ENCODE measurements at regions not wholly inside any gene's neighbourhood (a gene's known extent, or its start where the extent isn't known, plus 50 kb on each side); places are given as distances from the start of the nearest gene placed in this dataset.

DNA sequence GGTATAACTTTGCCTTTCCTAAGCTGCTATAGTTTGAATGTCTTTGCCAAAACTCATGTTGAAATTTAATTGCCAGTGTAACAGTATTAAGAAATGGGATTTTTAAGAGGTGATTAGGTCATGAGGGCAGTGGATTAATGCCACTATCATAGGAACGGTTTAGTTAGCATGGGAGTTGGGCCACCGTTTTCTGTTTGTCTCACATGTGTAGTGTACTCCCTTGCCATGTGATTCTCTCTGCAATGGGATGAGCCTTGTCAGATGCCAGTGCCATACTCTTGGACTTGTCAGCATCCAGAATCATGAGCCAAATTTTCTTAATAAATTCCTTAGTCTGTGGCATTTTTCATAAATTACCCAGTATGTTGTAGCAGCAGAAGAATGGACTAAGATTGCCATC is 388.9 kb upstream of the RGPD4 start:
- H3K4me1 Mint-ChIP-seq (ENCODE audit: low read depth, unreplicated experiment): no peaks in the 10 kb centered on the region
- intact Hi-C loops (cut with micrococcal nuclease; ENCODE audit: unreplicated experiment): no loop called here
- no peaks in the 10 kb centered on the region for H3K36me3 Mint-ChIP-seq (ENCODE audit: insufficient read depth, unreplicated experiment)
- no TSS peak for BruUV-seq (replicated peaks)
- peaks cover 20% of the 10 kb centered on the region for H3K9me3 Mint-ChIP-seq (ENCODE audit: low read depth, unreplicated experiment)
- no peak overlapping the region for H3K27ac Mint-ChIP-seq (ENCODE audit: unreplicated experiment)
- H3K27me3 Mint-ChIP-seq (ENCODE audit: unreplicated experiment): no peaks in the 10 kb centered on the region
- TF ChIP-seq, protein P1, sequence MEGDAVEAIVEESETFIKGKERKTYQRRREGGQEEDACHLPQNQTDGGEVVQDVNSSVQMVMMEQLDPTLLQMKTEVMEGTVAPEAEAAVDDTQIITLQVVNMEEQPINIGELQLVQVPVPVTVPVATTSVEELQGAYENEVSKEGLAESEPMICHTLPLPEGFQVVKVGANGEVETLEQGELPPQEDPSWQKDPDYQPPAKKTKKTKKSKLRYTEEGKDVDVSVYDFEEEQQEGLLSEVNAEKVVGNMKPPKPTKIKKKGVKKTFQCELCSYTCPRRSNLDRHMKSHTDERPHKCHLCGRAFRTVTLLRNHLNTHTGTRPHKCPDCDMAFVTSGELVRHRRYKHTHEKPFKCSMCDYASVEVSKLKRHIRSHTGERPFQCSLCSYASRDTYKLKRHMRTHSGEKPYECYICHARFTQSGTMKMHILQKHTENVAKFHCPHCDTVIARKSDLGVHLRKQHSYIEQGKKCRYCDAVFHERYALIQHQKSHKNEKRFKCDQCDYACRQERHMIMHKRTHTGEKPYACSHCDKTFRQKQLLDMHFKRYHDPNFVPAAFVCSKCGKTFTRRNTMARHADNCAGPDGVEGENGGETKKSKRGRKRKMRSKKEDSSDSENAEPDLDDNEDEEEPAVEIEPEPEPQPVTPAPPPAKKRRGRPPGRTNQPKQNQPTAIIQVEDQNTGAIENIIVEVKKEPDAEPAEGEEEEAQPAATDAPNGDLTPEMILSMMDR (IDR thresholded peaks at IDR 0.05; ENCODE audit: unreplicated experiment): no peak
- H3K4me3 Mint-ChIP-seq (ENCODE audit: low read depth, unreplicated experiment): no peak overlapping the region
- CTCF ChIA-PET: no interaction called here
- DNase-seq: no peak

DNA sequence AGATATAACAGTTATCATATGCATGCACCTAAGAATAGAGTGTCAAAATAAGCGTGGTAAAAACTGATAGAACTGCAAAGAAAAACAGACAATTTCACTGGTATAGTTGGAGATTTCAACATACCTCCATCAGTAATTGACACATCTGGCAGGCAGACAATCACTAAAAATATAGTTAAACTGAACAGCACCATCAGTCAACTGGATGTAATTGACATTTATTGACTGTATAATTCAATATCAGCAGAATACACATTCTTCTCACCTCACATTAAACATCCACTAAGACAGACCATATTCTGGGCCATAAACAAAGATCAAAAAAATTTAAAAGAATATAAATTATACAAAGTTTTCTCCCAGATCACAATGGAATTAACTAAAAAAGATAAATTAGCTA is 378.5 kb upstream of the RGPD4 start:
- DNase-seq: no peak
- Mint-ChIP-seq H3K27ac (ENCODE audit: unreplicated experiment) (no peak overlapping the region), H3K9me3 (ENCODE audit: low read depth, unreplicated experiment) (peaks cover 15% of the 10 kb centered on the region), H3K4me3 (ENCODE audit: low read depth, unreplicated experiment) (no peak overlapping the region), H3K27me3 (ENCODE audit: unreplicated experiment) (no peaks in the 10 kb centered on the region), H3K36me3 (ENCODE audit: insufficient read depth, unreplicated experiment) (no peaks in the 10 kb centered on the region), H3K4me1 (ENCODE audit: low read depth, unreplicated experiment) (no peaks in the 10 kb centered on the region)
- TF ChIP-seq, protein P1 (IDR thresholded peaks at IDR 0.05; ENCODE audit: unreplicated experiment): no peak
- CTCF ChIA-PET: no interaction called here
- no TSS peak for BruUV-seq (replicated peaks)
- intact Hi-C loops (cut with micrococcal nuclease; ENCODE audit: unreplicated experiment): no loop called here

DNA sequence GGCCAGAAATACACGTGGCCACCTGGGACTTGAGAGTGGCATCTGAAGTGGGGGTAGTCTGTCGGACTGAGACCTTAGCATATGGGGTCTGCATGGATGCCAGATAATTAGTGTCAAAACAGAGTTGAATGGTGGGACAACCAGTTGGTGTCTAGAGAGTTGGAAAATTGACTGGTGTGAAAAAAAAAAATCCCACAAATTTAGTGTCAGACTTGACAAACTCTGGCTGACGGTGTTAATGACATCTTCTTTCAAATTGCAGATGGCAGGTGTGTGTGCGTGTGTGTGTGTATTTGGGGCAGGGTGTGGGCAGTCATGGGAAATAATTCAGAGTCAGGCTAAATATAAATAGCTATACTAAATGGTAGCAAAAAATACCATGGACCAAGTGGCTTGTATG is 365.4 kb upstream of the RGPD4 start:
- intact Hi-C loops (cut with micrococcal nuclease; ENCODE audit: unreplicated experiment): no loop called here
- CTCF ChIA-PET: no interaction called here
- Mint-ChIP-seq H3K36me3 (ENCODE audit: insufficient read depth, unreplicated experiment) (no peaks in the 10 kb centered on the region), H3K27me3 (ENCODE audit: unreplicated experiment) (no peaks in the 10 kb centered on the region), H3K9me3 (ENCODE audit: low read depth, unreplicated experiment) (peaks cover 27% of the 10 kb centered on the region), H3K27ac (ENCODE audit: unreplicated experiment) (no peak overlapping the region), H3K4me3 (ENCODE audit: low read depth, unreplicated experiment) (no peak overlapping the region), H3K4me1 (ENCODE audit: low read depth, unreplicated experiment) (no peaks in the 10 kb centered on the region)
- BruUV-seq (replicated peaks): no TSS peak
- DNase-seq: no peak
- TF ChIP-seq, protein P1 (IDR thresholded peaks at IDR 0.05; ENCODE audit: unreplicated experiment): no peak

DNA sequence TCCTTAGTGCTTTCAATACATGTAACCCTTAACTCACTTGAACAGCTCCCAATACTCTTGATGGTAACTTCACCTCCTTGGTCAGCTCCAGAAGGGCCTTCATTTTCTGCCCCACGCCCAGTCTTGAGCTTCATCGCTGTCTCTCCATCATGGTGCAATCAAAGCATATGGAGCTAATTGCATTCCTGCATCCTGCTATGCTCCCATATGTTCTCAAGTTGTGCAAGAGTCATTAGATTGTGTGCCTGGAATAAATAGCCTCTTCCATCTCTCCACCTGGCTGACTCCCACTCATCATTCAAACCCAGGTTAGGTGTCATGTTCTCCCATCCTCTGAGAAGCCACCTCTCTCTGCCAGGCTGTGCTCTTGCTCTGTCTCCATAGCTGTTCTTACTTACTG is 364.5 kb upstream of the RGPD4 start:
- no peak for DNase-seq
- no peaks in the 10 kb centered on the region for H3K4me1 Mint-ChIP-seq (ENCODE audit: low read depth, unreplicated experiment)
- no peaks in the 10 kb centered on the region for H3K27me3 Mint-ChIP-seq (ENCODE audit: unreplicated experiment)
- no peaks in the 10 kb centered on the region for H3K36me3 Mint-ChIP-seq (ENCODE audit: insufficient read depth, unreplicated experiment)
- peaks cover 29% of the 10 kb centered on the region for H3K9me3 Mint-ChIP-seq (ENCODE audit: low read depth, unreplicated experiment)
- TF ChIP-seq, protein P1 (IDR thresholded peaks at IDR 0.05; ENCODE audit: unreplicated experiment): no peak
- intact Hi-C loops (cut with micrococcal nuclease; ENCODE audit: unreplicated experiment): no loop called here
- BruUV-seq (replicated peaks): no TSS peak
- H3K27ac Mint-ChIP-seq (ENCODE audit: unreplicated experiment): no peak overlapping the region
- CTCF ChIA-PET: no interaction called here
- H3K4me3 Mint-ChIP-seq (ENCODE audit: low read depth, unreplicated experiment): no peak overlapping the region

DNA sequence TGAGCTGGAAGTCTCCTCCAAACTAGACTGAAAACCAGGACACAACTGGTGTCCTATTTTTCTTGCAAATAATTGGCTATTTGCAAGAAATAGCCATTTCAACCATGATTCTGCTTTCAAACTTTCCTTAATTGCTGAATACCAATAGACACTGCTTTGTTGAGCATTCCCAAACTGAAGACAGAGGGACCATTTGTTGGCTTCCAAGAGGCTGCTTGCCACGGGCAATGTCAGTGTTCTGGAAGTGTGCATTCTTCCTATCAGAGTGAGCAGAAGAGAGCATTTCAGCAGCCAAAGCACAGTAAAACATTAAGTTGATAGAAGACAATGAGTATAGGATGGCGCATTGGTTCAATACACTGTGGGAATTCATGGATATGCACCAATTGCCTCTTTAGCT is 360.5 kb upstream of the RGPD4 start:
- H3K4me3 Mint-ChIP-seq (ENCODE audit: low read depth, unreplicated experiment): no peak overlapping the region
- DNase-seq: no peak
- TF ChIP-seq, protein P1 (IDR thresholded peaks at IDR 0.05; ENCODE audit: unreplicated experiment): no peak
- intact Hi-C loops (cut with micrococcal nuclease; ENCODE audit: unreplicated experiment): no loop called here
- H3K4me1 Mint-ChIP-seq (ENCODE audit: low read depth, unreplicated experiment): no peaks in the 10 kb centered on the region
- H3K27ac Mint-ChIP-seq (ENCODE audit: unreplicated experiment): no peak overlapping the region
- no TSS peak for BruUV-seq (replicated peaks)
- H3K9me3 Mint-ChIP-seq (ENCODE audit: low read depth, unreplicated experiment): peaks cover 30% of the 10 kb centered on the region
- H3K27me3 Mint-ChIP-seq (ENCODE audit: unreplicated experiment): no peaks in the 10 kb centered on the region
- CTCF ChIA-PET: no interaction called here
- H3K36me3 Mint-ChIP-seq (ENCODE audit: insufficient read depth, unreplicated experiment): no peaks in the 10 kb centered on the region
